ENCODE measurements at regions not wholly inside any gene's neighbourhood (a gene's known extent, or its start where the extent isn't known, plus 50 kb on each side); places are given as distances from the start of the nearest gene placed in this dataset.

DNA sequence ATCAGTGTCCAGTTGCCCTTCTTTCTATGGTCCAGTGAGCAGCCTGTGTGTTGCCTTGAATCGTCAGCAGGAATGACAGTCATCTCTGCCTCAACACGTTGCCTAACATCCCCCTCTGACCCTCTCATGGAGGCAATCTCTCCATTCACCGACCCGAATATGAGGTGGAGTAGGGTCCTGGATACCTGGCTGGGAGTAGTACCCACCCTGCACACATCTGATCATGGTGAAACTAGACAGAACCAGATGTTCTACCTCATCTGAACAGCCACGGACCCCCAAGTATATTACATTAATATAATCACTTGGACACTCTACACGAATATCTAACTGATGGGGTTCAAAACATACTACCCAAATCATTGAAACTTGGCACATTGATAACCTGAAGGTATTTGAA, 77.0 kb upstream of the COL21A1 start:
- no peaks in the 10 kb centered on the region for H3K27me3 ChIP-seq (ENCODE audit: control insufficient read depth, insufficient read depth, low read length)
- TF ChIP-seq, protein P1, sequence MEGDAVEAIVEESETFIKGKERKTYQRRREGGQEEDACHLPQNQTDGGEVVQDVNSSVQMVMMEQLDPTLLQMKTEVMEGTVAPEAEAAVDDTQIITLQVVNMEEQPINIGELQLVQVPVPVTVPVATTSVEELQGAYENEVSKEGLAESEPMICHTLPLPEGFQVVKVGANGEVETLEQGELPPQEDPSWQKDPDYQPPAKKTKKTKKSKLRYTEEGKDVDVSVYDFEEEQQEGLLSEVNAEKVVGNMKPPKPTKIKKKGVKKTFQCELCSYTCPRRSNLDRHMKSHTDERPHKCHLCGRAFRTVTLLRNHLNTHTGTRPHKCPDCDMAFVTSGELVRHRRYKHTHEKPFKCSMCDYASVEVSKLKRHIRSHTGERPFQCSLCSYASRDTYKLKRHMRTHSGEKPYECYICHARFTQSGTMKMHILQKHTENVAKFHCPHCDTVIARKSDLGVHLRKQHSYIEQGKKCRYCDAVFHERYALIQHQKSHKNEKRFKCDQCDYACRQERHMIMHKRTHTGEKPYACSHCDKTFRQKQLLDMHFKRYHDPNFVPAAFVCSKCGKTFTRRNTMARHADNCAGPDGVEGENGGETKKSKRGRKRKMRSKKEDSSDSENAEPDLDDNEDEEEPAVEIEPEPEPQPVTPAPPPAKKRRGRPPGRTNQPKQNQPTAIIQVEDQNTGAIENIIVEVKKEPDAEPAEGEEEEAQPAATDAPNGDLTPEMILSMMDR (IDR thresholded peaks at IDR 0.05), result no peak
- H3K27ac ChIP-seq, result no peak overlapping the region
- H3K79me2 ChIP-seq, result no peaks in the 10 kb centered on the region
- no peaks in the 10 kb centered on the region for H3K4me1 ChIP-seq
- H3K4me2 ChIP-seq (ENCODE audit: low read length), result no peak overlapping the region
- no peak overlapping the region for H3K4me3 ChIP-seq (ENCODE audit: low read depth, low read length)
- no peaks in the 10 kb centered on the region for H3K36me3 ChIP-seq (ENCODE audit: control insufficient read depth, insufficient read depth, low read length)
- no peak overlapping the region for H3K9ac ChIP-seq
- no peaks in the 10 kb centered on the region for H3K9me3 ChIP-seq (ENCODE audit: control insufficient read depth, low read length)
- H2AFZ ChIP-seq, result no peak overlapping the region

DNA sequence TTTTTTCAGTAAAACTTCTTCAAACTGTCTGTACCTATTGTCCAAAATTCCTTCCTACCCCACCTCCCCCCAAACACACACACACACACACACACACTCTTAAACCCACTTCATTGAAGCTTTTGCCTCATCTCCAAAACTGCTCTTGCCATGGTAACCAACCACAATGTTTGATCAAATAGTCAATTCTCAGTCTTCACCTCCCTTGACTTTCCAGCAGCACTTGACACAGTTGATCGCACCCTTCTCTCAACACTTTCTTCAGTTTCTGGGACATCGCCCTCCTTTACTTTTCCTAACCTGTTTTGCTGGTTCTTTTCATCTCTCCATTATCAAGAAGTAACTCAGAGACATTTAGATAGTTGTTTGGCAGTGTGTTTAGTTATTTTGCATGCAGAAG, 71.5 kb upstream of the COL21A1 start:
- Histone ChIP-seq H3K27me3 (ENCODE audit: control insufficient read depth, insufficient read depth, low read length) (no peaks in the 10 kb centered on the region), H3K9me3 (ENCODE audit: control insufficient read depth, low read length) (no peaks in the 10 kb centered on the region), H3K9ac (no peak overlapping the region), H3K27ac (no peak overlapping the region), H3K36me3 (ENCODE audit: control insufficient read depth, insufficient read depth, low read length) (no peaks in the 10 kb centered on the region), H3K4me1 (no peaks in the 10 kb centered on the region), H3K4me2 (ENCODE audit: low read length) (no peak overlapping the region), H3K4me3 (ENCODE audit: low read depth, low read length) (no peak overlapping the region), H2AFZ (no peak overlapping the region), H3K79me2 (no peaks in the 10 kb centered on the region)
- TF ChIP-seq, protein P1 (IDR thresholded peaks at IDR 0.05), result no peak

DNA sequence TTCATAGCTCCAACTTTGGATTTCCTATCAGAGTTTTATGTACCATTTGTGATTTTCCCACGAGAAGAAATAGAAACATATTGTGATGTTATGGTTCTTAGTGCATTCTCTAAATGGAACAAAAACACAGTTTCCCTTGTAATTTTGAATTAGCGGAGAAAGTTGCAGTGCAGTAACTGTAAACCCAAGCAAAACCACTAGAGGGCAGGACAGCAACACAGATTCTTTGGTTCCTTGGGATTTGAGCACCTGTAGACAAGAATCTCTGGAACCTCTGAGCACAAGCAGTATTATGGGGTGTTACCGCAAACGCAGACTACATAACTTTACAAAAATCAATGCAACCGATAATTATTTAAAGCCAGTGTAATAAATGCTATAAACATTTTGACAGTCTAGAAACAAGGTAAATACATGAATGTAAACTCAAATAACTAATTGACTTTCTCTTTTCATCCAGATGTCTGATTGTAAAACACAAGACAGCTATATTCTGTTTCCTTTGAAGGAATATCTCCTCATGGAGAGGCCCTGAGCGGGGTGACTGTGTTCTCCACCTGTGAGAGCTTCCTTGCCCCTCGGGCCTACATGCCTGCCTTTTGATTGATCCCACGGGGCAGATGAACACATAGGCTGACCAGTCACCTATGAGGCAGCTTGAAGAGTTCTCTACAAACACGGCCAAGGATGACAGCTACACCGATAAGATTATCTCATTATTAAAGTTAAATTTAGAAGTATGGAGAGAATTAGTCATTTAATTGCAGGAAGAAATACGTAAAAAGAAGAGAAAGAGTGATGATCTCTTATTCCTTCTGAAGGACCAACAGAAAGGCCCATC, 67.5 kb upstream of the COL21A1 start:
- H3K9ac ChIP-seq, result no peak overlapping the region
- H3K4me3 ChIP-seq (ENCODE audit: low read depth, low read length), result no peak overlapping the region
- H3K79me2 ChIP-seq, result no peaks in the 10 kb centered on the region
- H3K9me3 ChIP-seq (ENCODE audit: control insufficient read depth, low read length), result no peaks in the 10 kb centered on the region
- H2AFZ ChIP-seq, result no peak overlapping the region
- no peaks in the 10 kb centered on the region for H3K27me3 ChIP-seq (ENCODE audit: control insufficient read depth, insufficient read depth, low read length)
- no peaks in the 10 kb centered on the region for H3K4me1 ChIP-seq
- H3K27ac ChIP-seq, result no peak overlapping the region
- no peak overlapping the region for H3K4me2 ChIP-seq (ENCODE audit: low read length)
- TF ChIP-seq, protein P1 (IDR thresholded peaks at IDR 0.05), result peak; percentile 66
- H3K36me3 ChIP-seq (ENCODE audit: control insufficient read depth, insufficient read depth, low read length), result no peaks in the 10 kb centered on the region

DNA sequence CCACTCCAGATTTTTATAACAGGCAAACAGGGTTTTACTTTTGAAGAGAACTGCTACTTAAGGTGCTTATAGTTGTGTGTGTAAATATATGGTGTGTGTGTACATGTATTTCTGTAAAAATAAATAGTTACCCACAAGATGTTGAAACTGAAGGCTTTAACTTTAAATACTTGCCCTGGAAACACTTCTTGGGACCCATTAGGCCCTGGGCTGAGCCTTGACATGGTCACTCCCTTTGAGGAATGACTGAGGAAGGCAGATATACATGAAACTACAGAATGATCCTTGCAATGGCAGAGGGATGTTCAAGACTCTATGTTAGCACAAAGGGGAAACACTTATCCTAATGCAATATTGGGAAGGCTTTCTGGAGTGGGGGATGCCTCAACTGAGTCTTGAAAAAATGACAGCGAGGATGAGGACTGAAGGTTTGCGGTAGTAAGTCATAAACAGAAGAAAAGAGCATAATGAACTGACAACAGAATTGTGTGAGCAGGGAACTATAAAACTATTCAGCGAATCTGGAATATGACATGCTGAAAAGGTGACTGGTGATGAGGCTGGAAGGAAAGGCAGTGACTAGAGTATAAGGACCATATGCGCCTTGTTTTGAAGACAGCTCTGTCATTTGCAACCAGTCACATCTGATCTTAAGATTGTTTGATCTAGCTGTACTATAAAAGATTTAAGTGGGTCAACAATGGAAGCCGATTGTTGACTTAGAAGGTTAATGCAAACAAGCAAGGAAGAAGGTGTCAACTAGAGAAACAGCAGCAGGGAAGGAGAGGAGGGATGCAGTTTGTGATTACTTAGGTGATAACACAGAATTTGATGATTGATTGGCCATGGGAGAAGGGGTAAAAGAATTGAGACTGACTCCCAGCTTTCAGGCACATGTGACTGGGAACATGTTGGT, 64.4 kb upstream of the COL21A1 start:
- Histone ChIP-seq H3K9me3 (ENCODE audit: control insufficient read depth, low read length) (no peaks in the 10 kb centered on the region), H2AFZ (no peak overlapping the region), H3K79me2 (no peaks in the 10 kb centered on the region), H3K27ac (no peak overlapping the region), H3K9ac (no peak overlapping the region), H3K4me1 (no peaks in the 10 kb centered on the region), H3K27me3 (ENCODE audit: control insufficient read depth, insufficient read depth, low read length) (no peaks in the 10 kb centered on the region), H3K36me3 (ENCODE audit: control insufficient read depth, insufficient read depth, low read length) (no peaks in the 10 kb centered on the region), H3K4me3 (ENCODE audit: low read depth, low read length) (no peak overlapping the region), H3K4me2 (ENCODE audit: low read length) (no peak overlapping the region)
- TF ChIP-seq, protein P1 (IDR thresholded peaks at IDR 0.05), result no peak
